OCI-LY7 (cell line): ENCODE measurements at regions not wholly inside any gene's neighbourhood (a gene's known extent, or its start where the extent isn't known, plus 50 kb on each side); places are given as distances from the start of the nearest gene placed in this dataset.

Experiments
- CTCF ChIP-seq: fragments of 200-600 bp; sonication (generic); conservative IDR thresholded peaks from 2 replicates; pipeline ENCODE4 v1.5.1; 2014; ENCODE audit warnings: mild to moderate bottlenecking, antibody characterized with exemption, low read length, moderate library complexity, mixed read lengths
- EZH2phosphoT487 ChIP-seq: fragments of 200-600 bp; sonication (generic); IDR thresholded peaks from 2 replicates; pipeline ENCODE4 v1.6.1; 2018; ENCODE audit warnings: low read depth, borderline replicate concordance, mild to moderate bottlenecking, mixed run types, antibody characterized with exemption, low read length, moderate library complexity, mixed read lengths

GRCh38 chr1:30479575-30479974 is 243.8 kb downstream of the MATN1 start:
- TF ChIP-seq CTCF (no peak), EZH2phosphoT487 (no peak)
